Esophagus muscularis mucosa (tissue), 4 donors: ENCODE measurements at regions not wholly inside any gene's neighbourhood (a gene's known extent, or its start where the extent isn't known, plus 50 kb on each side); places are given as distances from the start of the nearest gene placed in this dataset.

Source experiments
- CTCF ChIP-seq, 3 experiments: fragments of 200-600 bp in 2 of 3; fragments of 450-650 bp in 1 of 3; sonication (generic) in 2 of 3; IDR thresholded peaks; one replicate each; pipeline ENCODE4 v1.5.1; 2017 to 2019; ENCODE audit warnings: antibody characterized with exemption in 3 of 3, mild to moderate bottlenecking in 2 of 3, moderate library complexity in 1 of 3
- EP300 ChIP-seq: sonication (generic); formaldehyde crosslinking; IDR thresholded peaks from one replicate; pipeline ENCODE4 v1.6.1; 2017; ENCODE audit warnings: antibody characterized with exemption
- POLR2AphosphoS5 ChIP-seq, 2 donors: sonication (generic); formaldehyde crosslinking; IDR thresholded peaks; one replicate each; pipeline ENCODE4 v1.6.1; 2017; ENCODE audit warnings: antibody characterized with exemption in 2 of 2

DNA sequence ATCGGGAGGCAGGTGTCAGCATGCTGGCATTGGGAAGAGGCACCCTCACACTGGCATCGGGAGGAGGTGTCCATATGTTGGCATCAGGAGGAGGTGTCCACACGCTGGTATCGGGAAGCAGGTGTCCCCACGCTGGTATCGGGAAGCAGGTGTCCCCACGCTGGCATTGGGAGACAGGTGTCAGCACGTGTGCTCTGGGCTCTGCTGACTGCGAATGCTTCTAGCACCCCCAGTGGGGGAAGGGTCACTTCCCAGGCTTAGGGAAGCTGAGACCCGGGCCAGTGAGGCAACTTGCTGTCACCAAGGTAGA, 92.5 kb upstream of the IKZF1 start:
- TF ChIP-seq CTCF (IDR thresholded peaks at IDR 0.05) = no peak
- no peak for TF ChIP-seq POLR2AphosphoS5 (IDR thresholded peaks at IDR 0.05)
- no peak for TF ChIP-seq EP300
